HFFc6 (cell line): ENCODE measurements at regions not wholly inside any gene's neighbourhood (a gene's known extent, or its start where the extent isn't known, plus 50 kb on each side); places are given as distances from the start of the nearest gene placed in this dataset.

ENCODE experiments used
- DNase-seq: peaks from one replicate; pipeline ENCODE4 v3.0.0-alpha.2; 2018
- H3K27ac Mint-ChIP-seq: 2 replicates; pipeline ENCODE4 v1.8.0; 2020; ENCODE audit warnings: mild to moderate bottlenecking, mixed read lengths
- H3K27me3 Mint-ChIP-seq: 2 replicates; pipeline ENCODE4 v1.8.0; 2021; ENCODE audit warnings: mild to moderate bottlenecking, moderate library complexity, mixed read lengths; ENCODE audit not compliant: insufficient read depth
- H3K36me3 Mint-ChIP-seq: 2 replicates; pipeline ENCODE4 v1.8.0; 2021; ENCODE audit warnings: low read depth, mixed read lengths
- H3K4me1 Mint-ChIP-seq: 2 replicates; pipeline ENCODE4 v1.8.0; 2020; ENCODE audit warnings: low read depth, mixed read lengths
- H3K4me3 Mint-ChIP-seq: 2 replicates; pipeline ENCODE4 v1.8.0; 2020; ENCODE audit warnings: mild to moderate bottlenecking, moderate library complexity, mixed read lengths
- H3K9me3 Mint-ChIP-seq: 2 replicates; pipeline ENCODE4 v1.8.0; 2020; ENCODE audit warnings: mild to moderate bottlenecking, mixed read lengths
- TF ChIP-seq, protein P1 (sequence below): fragments of 200-600 bp; sonication (generic); IDR thresholded peaks from 2 replicates; pipeline ENCODE4 v1.5.0; 2021; ENCODE audit warnings: antibody characterized with exemption, mild to moderate bottlenecking

DNA sequence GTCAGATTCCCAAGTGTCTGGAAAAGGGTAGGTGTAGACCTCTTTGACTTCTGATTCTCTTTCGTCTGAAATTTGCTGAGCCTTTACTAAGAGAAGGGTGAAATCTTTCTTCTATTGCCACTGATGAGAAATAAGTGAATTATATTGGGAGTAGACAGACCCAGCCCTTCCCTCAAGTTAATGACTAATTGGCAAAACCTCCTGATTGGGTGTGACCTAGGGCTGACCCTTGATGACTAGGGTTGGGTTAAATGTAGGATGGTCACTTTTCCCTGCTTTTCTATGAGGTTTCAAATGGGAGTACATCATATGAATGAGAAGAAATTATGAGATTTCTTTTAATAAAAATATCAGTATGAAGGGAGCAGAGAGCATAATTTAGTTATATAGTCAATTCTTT is 73.4 kb upstream of the C5orf46 start:
- H3K4me3 Mint-ChIP-seq: no peak overlapping the region
- peaks cover 28% of the 10 kb centered on the region for H3K9me3 Mint-ChIP-seq
- no peaks in the 10 kb centered on the region for H3K4me1 Mint-ChIP-seq
- no peak overlapping the region for H3K27ac Mint-ChIP-seq
- TF ChIP-seq, protein P1, sequence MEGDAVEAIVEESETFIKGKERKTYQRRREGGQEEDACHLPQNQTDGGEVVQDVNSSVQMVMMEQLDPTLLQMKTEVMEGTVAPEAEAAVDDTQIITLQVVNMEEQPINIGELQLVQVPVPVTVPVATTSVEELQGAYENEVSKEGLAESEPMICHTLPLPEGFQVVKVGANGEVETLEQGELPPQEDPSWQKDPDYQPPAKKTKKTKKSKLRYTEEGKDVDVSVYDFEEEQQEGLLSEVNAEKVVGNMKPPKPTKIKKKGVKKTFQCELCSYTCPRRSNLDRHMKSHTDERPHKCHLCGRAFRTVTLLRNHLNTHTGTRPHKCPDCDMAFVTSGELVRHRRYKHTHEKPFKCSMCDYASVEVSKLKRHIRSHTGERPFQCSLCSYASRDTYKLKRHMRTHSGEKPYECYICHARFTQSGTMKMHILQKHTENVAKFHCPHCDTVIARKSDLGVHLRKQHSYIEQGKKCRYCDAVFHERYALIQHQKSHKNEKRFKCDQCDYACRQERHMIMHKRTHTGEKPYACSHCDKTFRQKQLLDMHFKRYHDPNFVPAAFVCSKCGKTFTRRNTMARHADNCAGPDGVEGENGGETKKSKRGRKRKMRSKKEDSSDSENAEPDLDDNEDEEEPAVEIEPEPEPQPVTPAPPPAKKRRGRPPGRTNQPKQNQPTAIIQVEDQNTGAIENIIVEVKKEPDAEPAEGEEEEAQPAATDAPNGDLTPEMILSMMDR: no peak
- no peak for DNase-seq
- no peaks in the 10 kb centered on the region; the same call in 1 of the 2 replicates for H3K27me3 Mint-ChIP-seq
- H3K36me3 Mint-ChIP-seq: no peaks in the 10 kb centered on the region

DNA sequence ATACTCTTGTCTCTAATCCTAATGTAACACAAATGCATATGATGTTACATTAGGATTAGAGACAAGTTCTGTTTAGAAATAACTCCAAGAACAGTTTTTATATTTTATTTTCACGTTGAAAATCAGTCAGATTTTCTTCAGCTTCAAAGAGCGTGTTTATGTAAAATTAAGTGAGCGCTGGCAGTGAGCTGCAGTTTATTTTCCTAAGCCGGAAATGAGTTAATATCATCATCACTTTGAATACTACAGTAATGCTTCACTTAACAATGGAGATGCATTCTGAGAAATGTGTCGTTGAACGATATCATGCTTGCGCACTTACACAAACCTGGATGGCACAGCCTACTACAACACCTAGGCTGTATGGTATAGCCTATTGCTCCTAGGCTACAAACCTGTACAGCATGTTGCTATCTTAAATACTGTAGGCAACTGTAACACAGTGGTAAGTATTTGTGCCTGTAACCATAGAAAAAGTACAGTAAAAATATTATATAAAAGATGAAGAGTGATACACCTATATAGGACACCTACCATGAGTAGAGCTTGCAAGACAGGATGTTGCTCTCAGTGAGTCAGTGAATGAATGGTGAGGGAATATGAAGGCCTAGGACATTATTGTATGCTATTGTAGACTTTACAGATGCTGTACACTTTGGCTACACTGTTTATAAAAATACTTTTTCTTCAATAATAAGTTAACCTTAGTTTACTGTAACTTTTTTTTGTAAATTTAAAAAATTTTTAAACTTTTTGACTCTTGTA is 65.9 kb upstream of the C5orf46 start:
- TF ChIP-seq, protein P1: no peak
- Mint-ChIP-seq H3K36me3 (no peaks in the 10 kb centered on the region), H3K4me3 (no peak overlapping the region), H3K9me3 (peaks cover 10% of the 10 kb centered on the region), H3K4me1 (no peaks in the 10 kb centered on the region), H3K27ac (no peak overlapping the region), H3K27me3 (no peaks in the 10 kb centered on the region; the same call in 1 of the 2 replicates)
- DNase-seq: no peak

DNA sequence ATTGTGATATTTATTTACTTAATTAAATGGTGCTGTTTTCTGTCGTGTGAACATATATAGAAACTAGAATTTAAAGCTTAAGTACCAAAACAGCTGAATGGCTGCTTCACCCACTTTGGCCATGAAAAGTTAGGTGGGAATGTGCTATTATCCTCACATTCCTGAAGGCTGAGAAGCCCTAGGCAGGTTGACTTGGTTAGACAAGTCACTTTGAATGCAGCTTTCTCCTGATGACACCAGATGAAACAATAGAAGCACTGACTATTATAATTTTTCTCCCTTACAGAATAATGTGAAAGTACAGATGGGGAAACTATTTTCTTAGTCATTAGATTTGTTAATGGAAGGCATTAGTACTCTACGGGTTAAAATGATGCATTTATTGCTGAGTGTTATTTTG is 65.1 kb upstream of the C5orf46 start:
- DNase-seq: no peak
- TF ChIP-seq, protein P1: no peak
- no peak overlapping the region for H3K4me3 Mint-ChIP-seq
- no peaks in the 10 kb centered on the region for H3K4me1 Mint-ChIP-seq
- no peaks in the 10 kb centered on the region for H3K36me3 Mint-ChIP-seq
- no peak overlapping the region for H3K27ac Mint-ChIP-seq
- H3K9me3 Mint-ChIP-seq: peaks cover 10% of the 10 kb centered on the region
- no peaks in the 10 kb centered on the region; the same call in 1 of the 2 replicates for H3K27me3 Mint-ChIP-seq

DNA sequence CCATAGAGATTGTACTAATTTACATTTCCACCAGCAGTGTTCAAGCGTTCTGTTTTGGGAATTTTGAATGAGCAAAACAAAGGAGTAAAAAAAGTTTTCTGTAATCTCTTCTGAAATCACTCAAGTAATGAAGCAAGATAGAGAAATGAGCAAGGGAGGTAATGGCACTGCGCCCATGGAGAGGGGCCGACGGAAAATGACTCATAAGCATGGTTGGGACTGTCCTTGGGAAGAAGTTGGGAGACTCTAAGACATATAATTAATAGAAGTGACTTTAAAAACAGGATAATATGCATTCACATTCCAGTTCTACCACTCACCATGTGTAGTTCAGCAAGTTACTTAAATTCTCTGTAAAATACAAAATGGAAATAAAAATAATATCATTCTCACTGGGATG is 62.5 kb upstream of the C5orf46 start:
- Mint-ChIP-seq H3K4me3 (no peak overlapping the region), H3K27ac (no peak overlapping the region), H3K4me1 (no peaks in the 10 kb centered on the region), H3K9me3 (peaks cover 8% of the 10 kb centered on the region), H3K36me3 (no peaks in the 10 kb centered on the region), H3K27me3 (no peaks in the 10 kb centered on the region; the same call in 1 of the 2 replicates)
- TF ChIP-seq, protein P1: no peak
- no peak for DNase-seq

DNA sequence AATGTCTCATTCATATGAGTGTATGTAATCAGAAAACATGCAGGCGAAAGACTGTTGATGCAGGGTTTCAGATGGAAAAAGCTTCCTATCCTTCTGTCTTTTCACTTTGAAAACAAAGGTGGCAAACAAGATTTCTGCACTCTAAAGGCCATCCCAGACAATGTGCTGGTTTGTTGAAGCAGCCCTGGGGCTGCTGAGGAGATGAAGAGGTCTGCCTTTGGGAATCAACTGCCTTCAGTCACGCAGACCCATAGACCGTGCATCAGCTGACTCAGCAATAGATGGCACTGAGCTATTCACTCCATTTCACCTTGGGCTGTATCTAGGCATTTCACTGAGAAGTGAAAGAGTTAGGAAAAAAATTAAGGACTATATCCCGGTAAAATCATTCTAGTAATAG is 60.5 kb upstream of the C5orf46 start:
- no peaks in the 10 kb centered on the region for H3K4me1 Mint-ChIP-seq
- no peaks in the 10 kb centered on the region for H3K36me3 Mint-ChIP-seq
- no peaks in the 10 kb centered on the region; the same call in none of the 2 replicates for H3K27me3 Mint-ChIP-seq
- DNase-seq: no peak
- TF ChIP-seq, protein P1: no peak
- H3K27ac Mint-ChIP-seq: no peak overlapping the region
- H3K9me3 Mint-ChIP-seq: peaks cover 9% of the 10 kb centered on the region
- no peak overlapping the region for H3K4me3 Mint-ChIP-seq
